Fibroblast of skin of right quadriceps (primary cell): ENCODE measurements at regions not wholly inside any gene's neighbourhood (a gene's known extent, or its start where the extent isn't known, plus 50 kb on each side); places are given as distances from the start of the nearest gene placed in this dataset.
"Not testable (repeated sequence)": the region's sequence is repeated elsewhere in the genome, so short reads cannot be mapped to it uniquely, and the experiment has no call there.

Experiments used
- DNase-seq: peaks from one replicate; pipeline ENCODE4 v3.0.0-alpha.2; 2013

DNA sequence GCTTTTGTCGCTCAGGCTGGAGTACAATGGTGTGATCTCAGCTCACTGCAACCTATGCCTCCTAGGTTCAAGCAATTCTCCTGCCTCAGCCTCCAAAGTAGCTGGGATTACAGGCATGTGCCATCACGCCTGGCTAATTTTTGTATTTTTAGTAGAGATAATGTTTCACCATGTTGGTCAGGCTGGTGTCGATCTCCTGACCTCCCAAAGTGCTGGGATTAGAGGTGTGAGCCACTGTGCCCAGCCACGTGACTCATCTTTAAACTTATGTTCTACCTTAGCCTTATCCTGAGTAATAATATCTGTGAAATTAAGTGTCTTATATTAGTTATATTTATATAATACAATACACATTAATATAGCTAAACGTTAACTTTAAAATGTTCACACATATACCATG, 101.2 kb upstream of the CADM1 start:
- not testable (repeated sequence) for DNase-seq

DNA sequence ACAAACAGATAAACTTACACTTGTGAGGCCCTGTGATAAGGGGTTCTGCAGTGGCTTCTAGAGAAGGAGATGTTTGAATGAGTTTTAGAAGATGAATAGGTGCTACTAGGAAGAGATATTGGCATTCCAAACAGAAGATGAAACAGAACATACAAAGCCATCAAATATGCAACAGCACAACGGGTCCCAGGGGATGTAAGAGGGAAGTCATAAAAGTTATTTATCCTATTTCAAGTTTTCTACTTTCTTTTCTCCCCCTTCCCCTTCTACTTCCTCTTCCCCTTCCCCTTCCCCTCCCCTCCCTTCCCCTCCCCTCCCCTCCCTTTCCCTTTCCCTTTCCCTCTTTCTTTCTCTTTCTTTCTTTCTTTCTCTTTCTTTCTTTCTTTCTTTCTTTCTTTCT, 94.9 kb upstream of the CADM1 start:
- no peak for DNase-seq

DNA sequence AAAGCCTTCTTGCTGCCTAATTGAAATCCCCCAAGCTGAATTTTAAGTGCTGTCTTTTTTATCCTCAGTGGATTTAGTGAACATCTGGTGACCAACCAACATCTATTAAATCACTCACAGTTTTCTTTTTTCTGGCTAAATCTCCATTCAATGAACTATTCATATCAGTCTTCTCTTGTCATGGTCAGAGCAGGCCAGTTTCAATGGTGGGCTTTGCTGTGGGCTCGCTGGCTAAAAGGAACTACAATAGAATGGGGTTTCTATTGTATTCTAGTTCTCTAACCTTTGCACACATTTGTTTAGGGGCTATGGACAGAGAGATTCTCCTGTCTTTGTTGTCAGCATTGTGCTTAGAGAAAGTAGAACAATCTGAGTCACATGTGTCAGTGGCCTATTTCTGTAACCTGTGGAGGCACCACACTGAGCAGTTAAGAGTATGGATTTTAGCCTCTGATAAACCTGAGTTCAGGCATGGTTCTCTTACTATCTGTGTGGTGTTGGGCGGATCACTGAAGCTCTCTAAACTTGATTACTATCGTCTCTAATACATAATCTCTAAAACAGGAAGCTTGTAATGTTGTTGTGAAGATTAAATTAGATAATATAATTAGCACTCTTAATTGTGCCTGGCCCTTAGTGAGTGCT, 94.2 kb upstream of the CADM1 start:
- no peak for DNase-seq

DNA sequence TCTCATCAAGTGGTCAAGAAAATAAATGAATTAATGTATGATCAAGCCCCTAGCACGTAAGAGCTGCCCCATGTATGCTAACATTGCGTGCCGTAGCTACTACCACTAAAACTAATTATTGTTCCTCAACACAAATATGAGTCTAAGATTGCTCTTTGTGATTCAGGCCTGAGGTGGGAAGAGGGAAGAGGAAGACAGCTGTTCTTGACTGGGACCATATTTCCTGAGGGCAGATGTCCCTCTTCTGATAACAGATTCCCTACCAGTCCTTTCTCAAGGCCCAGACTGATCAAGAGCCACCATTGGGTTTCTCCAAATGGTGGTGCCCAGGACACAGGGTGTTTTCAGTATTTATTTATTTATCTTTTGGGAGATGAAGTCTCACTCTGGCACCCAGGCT, 87.2 kb upstream of the CADM1 start:
- no peak for DNase-seq

DNA sequence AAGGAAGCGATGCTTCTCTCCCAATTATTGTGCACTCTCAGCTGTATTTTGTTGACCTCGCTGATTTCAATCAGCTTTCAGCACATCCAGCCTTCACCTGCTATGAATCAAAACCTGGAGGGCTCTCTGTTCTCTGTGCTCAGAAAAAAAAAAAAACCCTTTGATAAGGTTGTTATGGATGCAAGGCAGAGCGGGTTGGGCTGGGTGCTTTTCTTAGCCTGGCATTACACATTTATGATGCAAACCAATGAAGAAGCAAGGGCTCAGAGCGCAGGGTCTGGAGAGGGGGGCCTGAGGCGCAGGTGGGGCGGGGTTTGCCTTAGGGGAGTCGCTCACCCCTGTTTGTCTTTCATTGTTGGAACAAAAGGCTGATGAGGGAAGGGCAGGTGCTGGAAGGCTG, 86.0 kb upstream of the CADM1 start:
- DNase-seq = no peak

DNA sequence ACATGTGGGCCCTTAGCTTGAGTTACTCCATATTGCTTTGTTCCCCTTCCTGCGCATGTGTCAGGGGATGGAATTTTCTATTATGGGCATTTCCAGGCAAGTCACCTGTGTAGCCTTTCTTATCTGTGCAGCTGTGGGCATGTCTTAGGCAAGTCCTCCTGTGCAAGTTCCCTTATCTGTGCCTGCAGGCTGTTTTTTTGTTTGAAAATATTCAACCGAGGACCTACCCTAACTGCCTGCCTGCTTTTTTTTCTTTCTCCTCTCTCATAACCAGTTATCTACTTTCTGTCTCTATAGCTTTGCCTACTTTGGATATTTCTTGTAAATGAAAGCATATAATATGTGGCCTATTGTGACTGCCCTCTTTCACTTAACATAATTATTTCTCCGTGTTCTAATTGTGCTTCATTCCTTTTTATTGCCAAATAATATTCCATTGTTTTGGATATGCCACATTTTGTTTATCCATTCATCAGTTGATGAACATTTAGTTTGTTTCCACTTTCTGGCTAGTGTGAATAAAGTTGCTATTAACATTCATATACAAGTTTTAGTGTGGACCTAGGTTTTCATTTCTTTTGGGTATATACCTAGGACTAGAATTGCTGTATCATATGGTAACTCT, 83.6 kb upstream of the CADM1 start:
- DNase-seq = no peak

DNA sequence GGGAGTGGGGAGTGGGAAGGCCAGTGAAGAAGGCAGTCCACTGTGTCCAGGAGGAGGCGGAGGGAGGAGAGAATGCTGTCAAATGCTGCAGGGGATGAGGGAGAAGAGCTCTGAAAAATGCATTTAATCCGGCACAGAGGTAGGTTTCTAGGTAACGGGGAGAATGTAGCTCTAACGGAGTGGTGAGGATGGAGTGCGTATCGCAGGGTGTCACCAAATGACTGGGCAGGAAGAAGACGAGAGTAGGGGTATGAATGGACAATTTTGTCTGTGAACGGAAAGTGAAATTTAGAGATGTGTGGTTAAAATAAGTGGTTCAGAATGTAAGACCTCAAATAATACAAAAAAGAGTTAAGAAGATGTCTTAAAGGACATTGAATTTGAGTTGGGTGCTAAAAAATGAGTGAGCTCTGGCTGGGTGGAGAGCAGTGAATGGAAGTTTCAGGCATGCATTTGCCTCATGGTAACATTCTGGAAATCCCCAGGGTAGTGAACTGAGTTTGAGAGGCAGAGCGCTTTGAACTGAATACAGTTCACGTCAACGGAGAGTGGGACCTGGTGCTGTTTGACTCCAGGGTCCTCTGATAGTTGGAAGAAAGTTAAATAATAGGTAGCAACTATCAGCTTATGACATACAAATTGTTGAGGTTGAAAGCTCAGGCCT, 81.3 kb upstream of the CADM1 start:
- DNase-seq = no peak

DNA sequence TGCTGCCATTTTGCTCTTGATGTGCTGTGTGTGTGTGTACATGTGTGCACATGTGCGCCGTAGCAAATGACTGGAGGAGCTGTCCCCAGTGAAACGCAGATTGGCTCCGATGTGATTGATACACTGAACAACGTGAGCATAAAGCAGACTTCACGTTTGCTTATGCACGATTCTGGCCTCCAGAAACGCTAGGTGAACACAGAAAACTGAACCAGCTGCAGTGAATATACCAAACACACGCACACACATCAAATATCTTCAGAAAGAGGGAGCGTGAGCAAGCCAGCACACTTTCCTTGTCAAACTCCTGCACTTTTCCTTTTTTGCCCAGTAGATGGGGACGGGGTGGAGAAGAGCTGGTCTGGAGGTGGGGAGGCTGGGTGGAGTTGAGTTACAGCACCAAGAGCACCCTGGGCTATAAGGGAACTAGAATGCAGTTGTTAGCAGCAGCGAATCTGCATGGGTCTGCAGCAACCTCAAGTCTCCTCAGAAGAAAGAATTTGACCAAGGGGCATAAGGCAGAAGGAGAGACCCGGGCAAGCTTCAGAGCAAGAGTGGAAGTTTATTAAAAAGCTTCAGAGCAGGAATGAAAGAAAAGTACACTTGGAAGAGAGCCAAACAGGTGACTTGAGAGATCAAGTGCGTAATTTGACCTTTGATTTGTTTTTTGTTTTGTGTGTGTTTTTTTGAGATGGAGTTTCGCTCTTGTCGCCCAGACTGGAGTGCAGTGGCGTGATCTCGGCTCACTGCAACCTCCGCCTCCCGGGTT, 77.8 kb upstream of the CADM1 start:
- DNase-seq = peak; percentile 37

DNA sequence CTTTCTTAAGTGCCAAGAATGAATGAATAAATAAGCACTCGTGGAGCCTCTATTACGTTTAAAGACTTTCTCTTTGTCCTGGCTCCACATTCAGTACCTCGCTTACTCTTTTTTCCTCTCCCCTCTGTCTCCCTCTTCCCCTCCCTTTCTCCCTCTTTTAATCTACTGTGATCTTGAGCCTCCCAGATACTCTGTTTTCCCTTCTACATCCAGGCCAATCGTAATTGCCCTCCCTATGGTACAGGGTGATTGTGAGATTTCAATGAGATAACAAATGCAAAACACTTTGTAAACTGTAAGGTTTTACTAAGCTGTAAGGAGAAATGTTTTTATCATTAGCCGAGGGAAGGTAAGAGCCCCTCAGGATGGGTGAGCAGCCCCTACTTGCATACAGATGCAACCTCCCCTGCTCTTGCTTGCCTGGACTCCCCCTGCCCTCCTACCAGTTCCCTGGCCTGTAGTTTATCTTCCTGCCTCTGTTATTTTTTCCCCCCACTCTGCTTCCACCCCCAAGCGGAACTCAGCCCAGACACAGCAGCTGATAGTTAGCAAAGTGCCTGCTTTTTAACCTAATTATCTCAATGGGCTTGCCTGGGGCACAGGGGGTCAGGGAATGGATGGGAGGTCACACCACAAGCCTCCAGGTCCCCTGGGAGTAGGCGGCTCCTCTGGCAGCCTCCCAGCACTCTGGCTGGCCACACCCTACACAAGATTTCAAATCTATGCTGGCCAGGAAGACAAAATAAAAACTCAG, 76.9 kb upstream of the CADM1 start:
- DNase-seq = peak; percentile 5

DNA sequence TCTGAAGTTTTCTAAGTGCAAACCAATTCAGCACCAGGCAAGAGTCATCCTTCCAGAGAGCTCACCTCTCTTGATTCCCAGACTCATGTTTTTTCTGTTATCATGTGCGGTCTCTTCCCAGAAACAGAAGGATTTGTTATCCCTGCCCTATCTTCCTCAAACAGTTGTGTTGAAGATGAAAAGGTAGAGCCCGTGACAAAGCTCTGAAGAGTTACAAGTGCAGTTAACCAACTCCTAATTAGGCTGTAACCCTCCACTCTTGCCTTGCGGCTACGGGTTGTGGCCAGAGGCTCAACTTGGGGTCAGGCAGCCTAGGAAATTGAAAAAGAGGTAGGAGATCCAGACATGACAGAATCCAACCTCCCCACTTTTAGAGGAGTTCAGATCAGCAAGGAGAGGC, 76.2 kb upstream of the CADM1 start:
- DNase-seq = no peak

DNA sequence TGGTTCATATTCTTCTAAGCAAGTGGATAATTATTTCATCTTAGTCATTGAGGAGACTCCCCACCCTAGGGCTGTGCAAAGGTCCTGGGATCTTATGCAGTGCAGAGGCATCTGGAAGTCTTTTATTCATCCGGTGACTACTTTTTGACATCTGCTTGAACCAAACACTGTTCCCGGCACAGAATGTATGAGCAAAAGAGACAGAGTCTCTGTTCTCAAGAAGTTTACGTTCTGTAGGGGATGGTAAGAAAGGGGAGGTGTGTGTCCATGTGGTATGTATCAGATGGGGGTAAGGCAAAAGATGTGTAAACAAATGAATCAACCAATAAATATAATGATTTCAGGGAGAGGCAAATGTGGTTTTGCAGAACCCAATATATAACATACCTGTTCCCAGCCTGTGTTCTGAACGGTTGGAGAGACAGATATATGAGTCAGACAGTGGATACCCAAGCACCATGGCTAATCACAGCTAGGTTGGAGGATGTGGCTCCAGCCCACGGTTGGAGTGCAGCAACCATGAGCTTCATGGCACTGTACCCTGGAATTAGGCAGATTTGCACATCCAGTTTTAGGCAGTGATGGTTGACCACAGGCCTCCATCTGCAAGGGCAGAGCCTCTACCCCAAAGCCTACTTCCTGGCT, 75.1 kb upstream of the CADM1 start:
- no peak for DNase-seq

DNA sequence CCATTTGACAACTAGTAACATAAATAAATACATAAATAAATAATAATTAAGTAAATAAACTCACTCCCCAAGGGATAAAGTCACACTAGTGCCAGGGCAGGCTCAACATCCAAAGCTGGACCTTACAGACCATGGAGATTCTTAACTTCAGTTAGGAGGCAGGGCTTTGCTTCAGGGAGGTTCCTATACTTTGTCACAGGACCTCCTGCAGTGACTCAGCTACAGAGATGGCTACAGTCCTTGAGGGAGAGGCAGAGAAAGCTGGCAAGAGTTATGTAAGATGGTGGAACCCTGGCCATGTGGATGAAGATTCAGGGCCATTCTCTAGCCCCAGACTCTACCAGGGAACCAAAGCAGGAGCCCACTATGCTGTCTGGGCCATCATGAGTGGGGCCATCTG, 74.1 kb upstream of the CADM1 start:
- no peak for DNase-seq

DNA sequence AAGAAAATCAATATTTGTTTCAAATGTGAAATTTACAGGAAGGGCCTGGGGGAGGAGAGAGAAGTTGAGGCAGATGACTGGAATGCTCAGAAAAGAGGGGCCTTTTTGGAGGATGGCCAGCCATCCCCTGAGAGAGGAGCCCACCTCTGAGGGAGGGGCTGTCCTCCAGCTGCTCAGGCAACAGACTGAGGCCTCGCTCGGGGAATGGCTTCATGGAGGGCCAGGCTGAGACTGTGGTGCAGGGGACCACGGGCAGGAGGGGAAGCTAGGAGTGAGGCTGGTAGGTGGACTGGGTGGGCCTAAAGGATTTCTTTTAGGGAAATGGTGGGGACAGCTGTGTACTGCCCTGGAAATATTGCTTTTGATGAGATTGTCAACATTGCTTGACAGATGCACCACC, 73.5 kb upstream of the CADM1 start:
- DNase-seq = no peak

DNA sequence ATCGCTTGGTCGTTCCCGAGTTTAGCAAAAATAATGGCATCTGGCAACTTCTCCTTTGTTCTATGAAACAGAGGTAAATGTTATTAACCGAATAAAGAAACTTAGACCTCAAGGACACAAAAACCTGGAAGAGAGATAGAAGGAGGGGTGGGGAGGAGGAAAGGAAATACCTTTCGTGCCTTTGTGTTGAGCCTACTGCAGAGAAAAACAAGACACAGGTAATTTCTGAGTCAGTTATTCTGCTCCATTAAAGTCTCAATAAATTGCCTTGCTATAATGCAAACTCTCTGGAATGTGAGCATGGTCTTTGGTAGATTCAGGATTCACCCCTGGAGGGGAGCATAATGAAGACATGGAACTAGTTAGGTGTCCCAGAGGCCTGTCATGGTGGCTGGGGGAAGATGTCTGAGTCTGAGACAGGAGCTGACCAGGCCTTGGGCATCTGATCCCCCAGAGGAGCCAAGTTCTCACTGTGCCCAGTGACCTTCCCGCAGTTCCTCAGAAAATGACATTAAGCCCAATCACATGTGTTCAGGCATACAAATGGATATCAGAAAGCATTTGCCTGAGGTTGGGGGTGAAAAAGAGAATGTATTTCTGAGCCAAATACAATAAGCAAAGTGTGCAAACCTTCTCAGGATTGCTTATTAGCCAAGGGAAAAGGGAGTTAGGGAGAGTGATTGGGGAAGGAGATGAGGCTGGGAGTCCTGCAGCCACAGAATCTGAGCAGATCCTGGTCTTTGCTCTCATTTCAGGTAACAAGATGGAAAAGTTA, 72.6 kb upstream of the CADM1 start:
- DNase-seq = no peak

DNA sequence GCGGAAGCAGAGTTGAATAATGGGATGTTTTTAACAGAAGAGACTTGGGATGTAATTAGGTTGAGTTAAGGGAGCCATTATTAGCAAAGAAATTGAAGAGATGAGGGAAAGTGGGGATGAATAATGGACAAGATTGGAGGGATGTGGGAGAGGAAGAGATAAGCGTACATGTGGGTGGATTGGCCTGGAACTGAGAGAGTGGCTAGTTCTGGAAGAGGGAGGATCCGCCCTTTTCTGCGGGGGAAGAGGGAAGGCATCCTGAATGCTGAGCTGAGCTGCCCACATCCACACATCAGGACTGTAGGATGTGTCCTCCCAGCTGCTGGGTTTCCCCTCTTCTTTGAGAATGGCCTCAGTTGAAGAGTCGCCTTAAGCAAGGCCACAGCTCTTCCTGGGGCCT, 68.3 kb upstream of the CADM1 start:
- no peak for DNase-seq

DNA sequence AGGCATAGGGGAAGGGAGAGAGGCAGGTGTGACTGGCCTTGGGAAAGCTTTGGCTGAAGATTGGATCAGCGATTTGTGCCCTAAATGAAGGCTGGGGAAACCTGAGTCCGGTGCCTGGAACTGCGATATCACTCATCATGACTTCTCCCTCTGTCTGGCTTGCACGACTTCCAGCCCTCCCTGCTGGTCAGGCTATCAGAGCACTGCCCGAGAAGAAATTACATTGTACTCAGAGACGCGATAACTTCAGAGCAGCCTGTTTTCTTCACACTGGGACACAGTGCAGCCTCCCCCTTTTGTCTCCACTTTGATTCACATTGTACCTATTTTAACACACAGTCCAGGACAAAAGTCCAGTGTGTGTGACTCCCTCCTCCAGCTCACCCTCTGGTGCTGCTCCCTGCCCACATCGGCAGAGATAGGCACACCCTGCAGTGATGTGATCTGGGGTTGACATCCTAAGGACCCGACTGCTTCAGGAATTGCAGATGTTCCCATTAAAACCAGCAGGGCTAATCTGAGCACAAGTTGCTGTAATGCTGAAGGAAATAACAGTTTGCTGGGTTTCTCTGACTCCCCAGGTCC, 62.1 kb upstream of the CADM1 start:
- no peak for DNase-seq

DNA sequence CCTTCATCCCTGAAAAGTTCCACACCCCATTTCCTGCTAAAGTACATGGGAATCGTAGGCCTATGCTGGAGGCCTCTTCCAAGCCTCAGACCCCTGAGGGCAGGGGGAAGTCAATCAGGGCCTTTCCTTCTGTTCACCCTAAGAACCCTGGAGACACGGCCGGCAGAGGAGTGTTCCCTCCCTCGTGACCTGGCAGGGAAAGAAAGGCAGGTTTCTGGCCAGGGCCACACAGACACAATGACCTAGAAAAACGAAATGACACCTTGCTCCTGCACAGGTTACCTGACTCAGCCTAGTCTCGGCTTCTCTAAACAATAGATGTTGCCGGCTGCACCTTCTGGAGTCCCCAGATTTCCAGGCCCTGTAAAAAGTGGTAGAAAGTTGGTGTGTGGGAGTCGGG, 60.6 kb upstream of the CADM1 start:
- DNase-seq = no peak

DNA sequence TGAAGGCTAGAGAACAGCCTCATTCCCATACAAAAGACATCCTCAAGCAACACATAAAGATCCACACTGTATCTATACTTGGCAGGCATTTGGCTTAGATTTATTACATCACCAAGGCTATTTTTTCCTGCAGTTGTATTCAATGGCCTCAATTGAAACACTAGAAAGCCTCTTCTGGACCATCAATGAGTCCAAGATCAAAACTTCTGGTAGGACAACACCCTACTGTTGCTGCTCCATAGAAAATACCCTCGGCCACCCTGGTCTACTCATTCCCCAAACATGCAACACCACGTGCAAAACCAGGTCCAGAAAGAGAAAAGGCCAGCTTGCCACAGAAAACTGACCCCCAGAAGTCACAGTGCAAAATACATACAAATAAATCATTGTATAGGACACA, 56.9 kb upstream of the CADM1 start:
- no peak for DNase-seq

DNA sequence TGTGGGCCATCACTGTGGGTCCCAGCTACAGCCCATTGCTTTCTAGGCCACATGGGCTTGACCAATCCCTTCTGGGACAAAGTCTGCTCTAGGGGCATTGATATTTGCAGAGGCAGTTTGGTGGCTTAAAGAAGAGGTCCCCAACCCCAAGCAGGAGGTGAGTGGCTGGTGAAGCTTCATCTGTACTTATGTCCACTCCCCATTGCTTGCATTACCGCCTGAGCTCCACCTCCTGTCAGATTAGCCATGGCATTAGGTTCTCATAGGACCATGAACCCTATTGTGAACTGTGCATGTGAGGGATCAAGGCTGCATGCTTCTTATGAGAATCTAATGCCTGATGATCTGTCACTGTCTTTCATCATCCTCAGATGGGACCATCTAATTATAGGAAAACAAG, 54.4 kb upstream of the CADM1 start:
- no peak for DNase-seq

DNA sequence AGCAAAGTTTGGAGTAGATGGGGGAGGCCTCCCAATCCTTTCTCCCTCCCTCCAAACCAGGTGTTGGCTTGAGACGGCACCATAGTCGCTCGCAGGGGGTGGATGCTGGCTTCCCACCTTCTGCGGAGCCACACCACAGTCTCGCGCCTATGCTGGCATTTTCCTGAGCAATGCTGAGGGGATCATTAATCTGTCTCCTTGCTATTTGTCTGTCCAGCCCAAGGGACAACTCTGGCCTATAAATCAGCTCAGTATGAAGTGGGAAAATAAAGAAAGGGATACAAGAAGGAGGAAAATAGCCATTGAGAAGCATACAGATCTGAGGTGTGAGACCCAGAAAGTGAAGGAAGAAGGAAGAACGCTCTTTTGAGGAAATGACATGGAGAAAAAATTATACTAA, 53.5 kb upstream of the CADM1 start:
- no peak for DNase-seq

DNA sequence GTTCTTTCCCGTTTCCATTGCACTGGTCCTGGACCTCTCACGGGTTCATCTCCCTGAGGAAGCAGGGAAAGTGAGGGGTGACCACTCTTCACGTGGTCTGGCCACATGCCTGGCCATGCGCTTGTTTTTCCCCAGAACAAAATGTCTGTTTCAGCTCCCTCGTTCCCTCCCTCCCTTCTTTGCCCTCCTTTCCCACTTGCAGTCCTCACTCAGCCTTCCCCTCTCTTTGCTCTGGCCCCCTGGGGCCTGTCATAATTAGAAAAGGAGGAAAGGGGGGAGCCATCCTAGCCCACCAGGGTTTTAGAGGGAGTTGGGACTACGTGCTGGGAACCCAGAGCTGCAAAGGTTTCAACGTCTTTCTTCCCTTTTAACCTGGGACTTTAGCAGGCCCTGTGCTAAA, 52.8 kb upstream of the CADM1 start:
- DNase-seq = no peak
